Loucy (cell line): ENCODE measurements at regions not wholly inside any gene's neighbourhood (a gene's known extent, or its start where the extent isn't known, plus 50 kb on each side); places are given as distances from the start of the nearest gene placed in this dataset.

Experiments
- CTCF ChIP-seq: fragments of 200-600 bp; sonication (generic); conservative IDR thresholded peaks from 2 replicates; pipeline ENCODE4 v1.5.1; 2014; ENCODE audit warnings: mild to moderate bottlenecking, antibody characterized with exemption, low read length
- EZH2phosphoT487 ChIP-seq: fragments of 200-600 bp; IDR thresholded peaks from 2 replicates; pipeline ENCODE4 v1.6.1; 2018; ENCODE audit warnings: antibody characterized with exemption, mild to moderate bottlenecking, moderate library complexity, borderline replicate concordance

GRCh38 chr4:20621476-20621875 lies 78.8 kb upstream of the PACRGL start:
- TF ChIP-seq CTCF (no peak), EZH2phosphoT487 (no peak)
